Osteoblast (primary cell): ENCODE measurements at regions not wholly inside any gene's neighbourhood (a gene's known extent, or its start where the extent isn't known, plus 50 kb on each side); places are given as distances from the start of the nearest gene placed in this dataset.
"Not testable (repeated sequence)": the region's sequence is repeated elsewhere in the genome, so short reads cannot be mapped to it uniquely, and the experiment has no call there.

ENCODE experiments used
- DNase-seq: peaks from one replicate; pipeline ENCODE4 v3.0.0; 2011; ENCODE audit warnings: low spot score, mixed read lengths; ENCODE audit not compliant: insufficient read length; ENCODE audit errors: missing footprints
- H2AFZ ChIP-seq: 2 replicates; pipeline ENCODE4 v1.6.0; 2011; ENCODE audit warnings: mild to moderate bottlenecking, low read length
- H3K27ac ChIP-seq: 2 replicates; pipeline ENCODE4 v1.5.1; 2011; ENCODE audit warnings: mild to moderate bottlenecking, low read depth, low read length, moderate library complexity
- H3K27me3 ChIP-seq: 2 replicates; pipeline ENCODE4 v1.6.0; 2012; ENCODE audit warnings: mild to moderate bottlenecking, control low read depth, inconsistent platforms, low read length, moderate library complexity; ENCODE audit not compliant: insufficient read depth
- H3K36me3 ChIP-seq: 2 replicates; pipeline ENCODE4 v1.5.1; 2011; ENCODE audit warnings: mild to moderate bottlenecking, low read length, control low read depth, moderate library complexity; ENCODE audit not compliant: insufficient read depth
- H3K4me1 ChIP-seq: 2 replicates; pipeline ENCODE4 v1.5.1; 2011; ENCODE audit warnings: mild to moderate bottlenecking, low read length, control low read depth, moderate library complexity; ENCODE audit not compliant: insufficient read depth
- H3K4me2 ChIP-seq: 2 replicates; pipeline ENCODE4 v1.6.0; 2011; ENCODE audit warnings: mild to moderate bottlenecking, low read length; ENCODE audit not compliant: insufficient read depth
- H3K4me3 ChIP-seq: fragments of 200-600 bp; sonication (generic); 3 replicates; pipeline ENCODE4 v1.5.1; 2012; ENCODE audit warnings: mild to moderate bottlenecking, low read length, inconsistent platforms; ENCODE audit not compliant: insufficient read depth
- H3K79me2 ChIP-seq: 2 replicates; pipeline ENCODE4 v1.6.0; 2012; ENCODE audit warnings: mild to moderate bottlenecking, low read length, control low read depth, inconsistent platforms; ENCODE audit not compliant: insufficient read depth
- H3K9me3 ChIP-seq: 2 replicates; pipeline ENCODE4 v1.5.1; 2011; ENCODE audit warnings: low read depth, low read length, control low read depth
- H4K20me1 ChIP-seq: 2 replicates; pipeline ENCODE4 v1.6.0; 2012; ENCODE audit warnings: mild to moderate bottlenecking, low read length, control low read depth; ENCODE audit not compliant: insufficient read depth
- CTCF ChIP-seq: IDR thresholded peaks from 2 replicates; pipeline ENCODE4 v1.5.1; 2011; ENCODE audit warnings: mild to moderate bottlenecking, low read depth, low read length, moderate library complexity; ENCODE audit errors: extremely low read depth

- H3K36me3 ChIP-seq: no peaks in the 10 kb centered on the region
- H3K79me2 ChIP-seq: no peaks in the 10 kb centered on the region
- no peak for DNase-seq
- no peak overlapping the region for H3K4me3 ChIP-seq
- TF ChIP-seq CTCF: no peak
- peaks cover 3% of the 10 kb centered on the region for H3K4me1 ChIP-seq
- no peak overlapping the region for H3K27ac ChIP-seq
- H2AFZ ChIP-seq: no peak overlapping the region
- peaks cover 3% of the 10 kb centered on the region for H3K27me3 ChIP-seq
- no peaks in the 10 kb centered on the region for H4K20me1 ChIP-seq
- H3K9me3 ChIP-seq: no peaks in the 10 kb centered on the region
- H3K4me2 ChIP-seq: no peak overlapping the region
These were observed 52.9 kb downstream of the ZBTB9 start for GRCh38 chr6:33507261-33507660.

DNA sequence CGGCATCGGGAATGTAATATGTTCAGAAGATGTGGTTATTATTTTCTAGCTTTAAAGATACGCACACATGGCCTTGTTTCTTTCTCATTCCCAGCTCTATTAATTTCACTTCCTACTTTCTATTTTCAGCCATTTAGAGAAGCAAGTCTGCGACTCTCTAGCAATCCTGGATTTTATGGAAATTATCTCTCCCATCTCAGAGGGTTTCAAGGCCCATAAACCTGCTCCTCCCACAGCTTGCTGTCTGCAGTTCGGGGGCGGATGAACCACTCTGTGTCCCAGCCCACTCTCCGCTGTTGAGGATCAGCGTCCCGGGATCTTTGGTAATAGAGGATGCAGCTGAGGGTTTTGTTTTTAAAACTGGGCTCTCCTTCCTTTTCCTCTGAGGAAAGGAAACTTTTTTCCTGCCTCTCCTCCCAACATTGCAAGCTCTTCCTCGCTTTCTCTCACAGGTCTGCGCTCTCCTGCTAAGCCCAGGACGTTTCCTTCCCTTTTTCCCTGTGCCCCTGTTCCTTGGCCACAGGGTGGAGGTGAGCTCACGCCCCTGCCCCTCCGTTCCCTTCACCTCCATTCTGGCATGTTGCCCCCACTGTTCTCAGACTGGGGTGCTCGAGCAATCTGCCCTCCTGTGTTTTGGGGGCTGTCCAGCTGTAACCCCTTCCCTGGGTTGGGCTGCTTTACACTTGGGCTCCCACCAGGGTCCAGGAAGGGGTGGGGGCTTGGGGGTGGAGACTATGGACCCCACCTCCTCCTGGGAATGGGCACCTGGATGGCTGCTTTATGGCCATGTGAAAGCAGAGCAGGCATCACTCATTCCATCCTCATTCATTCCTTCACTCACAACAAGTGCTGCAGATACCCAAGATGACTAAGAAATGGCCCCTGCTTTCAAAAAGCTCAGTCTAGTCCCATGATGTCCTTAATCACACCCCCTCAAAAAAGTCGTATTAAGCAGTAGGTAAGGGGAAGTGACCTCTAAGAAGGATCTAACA, 54.9 kb downstream of the ZBTB9 start:
- Histone ChIP-seq H3K27ac (no peak overlapping the region), H3K9me3 (no peaks in the 10 kb centered on the region), H4K20me1 (no peaks in the 10 kb centered on the region), H3K4me2 (peak overlapping the region; percentile 70), H3K36me3 (no peaks in the 10 kb centered on the region), H2AFZ (peak overlapping the region; percentile 85), H3K4me3 (peak overlapping the region; percentile 53), H3K4me1 (peaks cover 3% of the 10 kb centered on the region), H3K27me3 (peaks cover 16% of the 10 kb centered on the region), H3K79me2 (no peaks in the 10 kb centered on the region)
- TF ChIP-seq CTCF: no peak
- no peak for DNase-seq

GRCh38 chr6:33513213-33513612, 58.8 kb downstream of the ZBTB9 start:
- H2AFZ ChIP-seq: no peak overlapping the region
- TF ChIP-seq CTCF: no peak
- no peak overlapping the region for H3K4me3 ChIP-seq
- H3K27ac ChIP-seq: no peak overlapping the region
- no peaks in the 10 kb centered on the region for H3K79me2 ChIP-seq
- peaks cover 20% of the 10 kb centered on the region for H3K27me3 ChIP-seq
- peaks cover 3% of the 10 kb centered on the region for H3K4me1 ChIP-seq
- H3K9me3 ChIP-seq: no peaks in the 10 kb centered on the region
- no peaks in the 10 kb centered on the region for H3K36me3 ChIP-seq
- no peak for DNase-seq
- no peak overlapping the region for H3K4me2 ChIP-seq
- no peaks in the 10 kb centered on the region for H4K20me1 ChIP-seq

DNA sequence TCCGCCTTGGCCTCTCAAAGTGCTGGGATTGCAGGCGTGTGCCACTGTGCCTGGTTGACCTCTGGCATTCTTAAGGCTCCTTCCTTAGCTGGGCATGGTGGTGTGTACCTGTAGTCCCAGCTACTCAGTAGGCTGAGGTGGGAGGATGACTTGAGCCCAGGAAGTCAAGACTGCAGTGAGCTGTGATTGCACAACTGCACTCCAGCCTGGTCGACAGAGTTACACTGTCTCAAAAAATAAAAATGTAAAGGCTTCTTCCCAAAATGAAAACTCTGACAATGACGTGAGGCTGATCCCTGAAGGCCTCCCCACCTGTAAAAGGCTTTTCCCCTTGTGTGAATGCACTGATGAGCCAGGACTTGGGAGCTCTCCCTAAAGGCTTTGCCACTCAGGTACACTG, 62.4 kb downstream of the ZBTB9 start:
- Histone ChIP-seq H2AFZ (no peak overlapping the region), H3K79me2 (no peaks in the 10 kb centered on the region), H3K4me2 (no peak overlapping the region), H3K9me3 (no peaks in the 10 kb centered on the region), H3K4me1 (no peaks in the 10 kb centered on the region), H3K27me3 (peaks cover 24% of the 10 kb centered on the region), H3K36me3 (no peaks in the 10 kb centered on the region), H3K4me3 (no peak overlapping the region), H4K20me1 (no peaks in the 10 kb centered on the region), H3K27ac (no peak overlapping the region)
- no peak for TF ChIP-seq CTCF
- DNase-seq: no peak

- H3K79me2 ChIP-seq: not testable (repeated sequence)
These were observed 59.2 kb downstream of the BAK1 start for GRCh38 chr6:33520636-33521488.

More at GRCh38 chr6:33520636-33521488, 59.2 kb downstream of the BAK1 start:
- not testable (repeated sequence) for H3K4me2 ChIP-seq, H3K27ac ChIP-seq, H3K36me3 ChIP-seq, H2AFZ ChIP-seq, H3K9me3 ChIP-seq, H3K27me3 ChIP-seq, H3K4me3 ChIP-seq, H4K20me1 ChIP-seq, H3K4me1 ChIP-seq, DNase-seq
